ENCODE measurements at regions not wholly inside any gene's neighbourhood (a gene's known extent, or its start where the extent isn't known, plus 50 kb on each side); places are given as distances from the start of the nearest gene placed in this dataset.

- TF ChIP-seq CTCF (IDR thresholded peaks at IDR 0.05; ENCODE audit: borderline replicate concordance, extremely low read depth, low read length, poor library complexity, severe bottlenecking): no peak
- TF ChIP-seq EZH2 (IDR thresholded peaks at IDR 0.05; ENCODE audit: borderline replicate concordance, low read depth, low read length, severe bottlenecking): no peak
These were observed 93.6 kb upstream of the IL6 start for GRCh38 chr7:22633286-22633953.

All from DND-41 (cell line).